22Rv1 (cell line): ENCODE measurements at regions not wholly inside any gene's neighbourhood (a gene's known extent, or its start where the extent isn't known, plus 50 kb on each side); places are given as distances from the start of the nearest gene placed in this dataset.

Experiments
- CTCF ChIP-seq: fragments of 450-650 bp; IDR thresholded peaks from 2 replicates; pipeline ENCODE4 v1.5.1; 2017; ENCODE audit warnings: mild to moderate bottlenecking
- ZFX ChIP-seq: fragments of 450-650 bp; IDR thresholded peaks from 2 replicates; pipeline ENCODE4 v1.6.1; 2017; ENCODE audit warnings: antibody characterized with exemption, borderline replicate concordance

GRCh38 chr10:43922335-43923280 is 273.9 kb upstream of the ZNF32 start:
- TF ChIP-seq CTCF = no peak
- TF ChIP-seq ZFX = no peak
